B cell (primary cell): ENCODE measurements at regions not wholly inside any gene's neighbourhood (a gene's known extent, or its start where the extent isn't known, plus 50 kb on each side); places are given as distances from the start of the nearest gene placed in this dataset.

Experiments
- ATAC-seq: fragments of 200-7000 bp; cut with Tn5 transposase; one replicate; pipeline ENCODE4 v1.10.0; 2021; ENCODE audit warnings: low read depth, mild to moderate bottlenecking, moderate number of reproducible peaks, moderate library complexity
- CTCF ChIA-PET: fragments of 350-600 bp; sonication (Branson Sonifier 250); formaldehyde crosslinking; loops from one replicate; lab custom pipeline; 2021; ENCODE audit warnings: antibody characterized with exemption, inconsistent platforms; lab: Charles Lee
- POLR2A ChIA-PET: fragments of 350-600 bp; sonication (Branson Sonifier 250); formaldehyde crosslinking; loops from one replicate; lab custom pipeline; 2021; ENCODE audit warnings: antibody characterized with exemption; lab: Charles Lee
- DNase-seq: peaks from one replicate; pipeline ENCODE4 v3.0.0; 2013
- H2AFZ ChIP-seq: 2 replicates; pipeline ENCODE4 v1.6.1; 2012; ENCODE audit warnings: mild to moderate bottlenecking, low read depth, low read length; ENCODE audit not compliant: insufficient read depth, poor library complexity, severe bottlenecking
- H3K27ac ChIP-seq, 2 donors: 1 replicate in 1 of 2; 2 replicates in 1 of 2; pipeline ENCODE4 v1.5.1; 2012 to 2013; ENCODE audit warnings: low read length in 2 of 2, mild to moderate bottlenecking in 2 of 2, moderate library complexity in 1 of 2
- H3K27me3 ChIP-seq, 4 experiments: fragments of 200-600 bp in 1 of 4; sonication (generic) in 1 of 4; replicated peaks in 1 of 4; 1 replicate in 2 of 4; 2 replicates in 2 of 4; pipeline versions ENCODE4 v1.6.1 to v1.7.0; 2013 to 2016; ENCODE audit warnings: low read length in 3 of 4, mild to moderate bottlenecking in 2 of 4, mixed read lengths in 1 of 4, moderate library complexity in 1 of 4; ENCODE audit not compliant: insufficient read depth in 4 of 4, control insufficient read depth in 3 of 4; ENCODE audit errors: control extremely low read depth in 1 of 4
- H3K36me3 ChIP-seq, 2 experiments: replicated peaks in 1 of 2; 1 replicate in 1 of 2; 2 replicates in 1 of 2; pipeline versions ENCODE4 v1.6.1 to v1.7.1; 2013; ENCODE audit warnings: low read length in 1 of 2; ENCODE audit not compliant: insufficient read depth in 2 of 2, control insufficient read depth in 1 of 2; ENCODE audit errors: control extremely low read depth in 1 of 2, extremely low read depth in 1 of 2
- H3K4me1 ChIP-seq, 2 donors: fragments of 200-600 bp in 1 of 2; sonication (generic) in 1 of 2; 1 replicate in 1 of 2; 2 replicates in 1 of 2; pipeline versions ENCODE4 v1.5.1 to v1.6.1; 2013 to 2017; ENCODE audit warnings: low read length in 2 of 2; ENCODE audit not compliant: control insufficient read depth in 2 of 2, insufficient read depth in 2 of 2
- H3K4me2 ChIP-seq: replicated peaks from 2 replicates; pipeline ENCODE3; 2012; ENCODE audit warnings: mild to moderate bottlenecking, low read depth, low read length; ENCODE audit not compliant: poor library complexity, severe bottlenecking
- H3K4me3 ChIP-seq, 5 experiments: fragments of 200-600 bp in 1 of 5; sonication (generic) in 1 of 5; 1 replicate in 3 of 5; 2 replicates in 2 of 5; pipeline versions ENCODE4 v1.5.1 to v1.7.0; 2011 to 2016; ENCODE audit warnings: low read length in 4 of 5, mild to moderate bottlenecking in 4 of 5, low read depth in 2 of 5, control low read depth in 1 of 5, moderate library complexity in 1 of 5; ENCODE audit not compliant: insufficient read depth in 1 of 5; ENCODE audit errors: control extremely low read depth in 1 of 5, extremely low read depth in 1 of 5
- H3K79me2 ChIP-seq: fragments of 200-600 bp; sonication (generic); one replicate; pipeline ENCODE4 v1.6.0; 2016; ENCODE audit warnings: low read length; ENCODE audit not compliant: control insufficient read depth, insufficient read depth
- H3K9ac ChIP-seq: fragments of 200-600 bp; sonication (generic); 2 replicates; pipeline ENCODE4 v1.6.1; 2017; ENCODE audit warnings: mild to moderate bottlenecking, low read length, moderate library complexity
- H3K9me3 ChIP-seq, 3 donors: one replicate each; pipeline versions ENCODE4 v1.6.1 to v1.7.1; 2013; ENCODE audit warnings: low read length in 2 of 3; ENCODE audit not compliant: control insufficient read depth in 2 of 3, insufficient read depth in 1 of 3; ENCODE audit errors: control extremely low read depth in 1 of 3
- H4K20me1 ChIP-seq: 2 replicates; pipeline ENCODE4 v1.6.0; 2012; ENCODE audit warnings: mild to moderate bottlenecking, low read length; ENCODE audit not compliant: insufficient read depth, control insufficient read depth, poor library complexity, severe bottlenecking
- H3K27ac Mint-ChIP-seq: one replicate; pipeline ENCODE4 v1.8.0; 2021; ENCODE audit warnings: mixed read lengths
- H3K27me3 Mint-ChIP-seq: one replicate; pipeline ENCODE4 v1.8.0; 2021; ENCODE audit warnings: mixed read lengths
- H3K4me1 Mint-ChIP-seq: one replicate; pipeline ENCODE4 v1.8.0; 2021; ENCODE audit warnings: mixed read lengths
- H3K4me3 Mint-ChIP-seq: one replicate; pipeline ENCODE4 v1.8.0; 2021; ENCODE audit warnings: mixed read lengths
- H3K9me3 Mint-ChIP-seq: one replicate; pipeline ENCODE4 v1.8.0; 2022; ENCODE audit warnings: mixed read lengths; ENCODE audit not compliant: insufficient read depth
- CTCF ChIP-seq: fragments of 200-600 bp; IDR thresholded peaks from one replicate; pipeline ENCODE4 v1.8.0; 2022; ENCODE audit warnings: antibody characterized with exemption, mild to moderate bottlenecking
- EZH2 ChIP-seq: IDR thresholded peaks from 2 replicates; pipeline ENCODE4 v1.6.1; 2012; ENCODE audit warnings: borderline replicate concordance, low read depth, mild to moderate bottlenecking, moderate library complexity, low read length; ENCODE audit not compliant: insufficient read depth, poor library complexity, severe bottlenecking
- WGBS: methylation state at CpG from one replicate; pipeline ENCODE4 v1.1.5; 2013; ENCODE audit warnings: missing lambda C conversion rate; ENCODE audit not compliant: insufficient coverage; 5-methylcytosine and 5-hydroxymethylcytosine counted together
- intact Hi-C: fragments of 100-400 bp; cut with micrococcal nuclease; formaldehyde crosslinking; loops from one replicate; pipeline ENCODE4 v1.10.0; 2022

- no peak overlapping the region for H2AFZ ChIP-seq
- no peaks in the 10 kb centered on the region for H3K36me3 ChIP-seq
- H3K27me3 Mint-ChIP-seq = no peaks in the 10 kb centered on the region
- no peak overlapping the region for H3K4me3 ChIP-seq
- H3K9me3 ChIP-seq = no peaks in the 10 kb centered on the region
- ChIA-PET POLR2A (no interaction called here), CTCF (no interaction called here)
- DNase-seq (no peak), ATAC-seq (no peak)
- no peaks in the 10 kb centered on the region for H3K27me3 ChIP-seq
- H3K27ac ChIP-seq = no peak overlapping the region
- no peaks in the 10 kb centered on the region for H3K9me3 Mint-ChIP-seq
- H3K79me2 ChIP-seq = no peaks in the 10 kb centered on the region
- intact Hi-C loops = no loop called here
- no peak overlapping the region for H3K4me3 Mint-ChIP-seq
- no peaks in the 10 kb centered on the region for H3K4me1 ChIP-seq
- no peaks in the 10 kb centered on the region for H3K4me1 Mint-ChIP-seq
- H3K9ac ChIP-seq = no peak overlapping the region
- no peak overlapping the region for H3K4me2 ChIP-seq
- H4K20me1 ChIP-seq = no peaks in the 10 kb centered on the region
- H3K27ac Mint-ChIP-seq = no peak overlapping the region
- TF ChIP-seq CTCF = no peak
- no peak for TF ChIP-seq EZH2
Observed at GRCh38 chr3:176426371-176426770, 770.9 kb downstream of the TBL1XR1 start.

GRCh38 chr3:176416870-176417269 is 780.4 kb downstream of the TBL1XR1 start:
- Mint-ChIP-seq H3K4me1 (no peaks in the 10 kb centered on the region), H3K27ac (no peak overlapping the region), H3K27me3 (no peaks in the 10 kb centered on the region), H3K9me3 (no peaks in the 10 kb centered on the region), H3K4me3 (no peak overlapping the region)
- Histone ChIP-seq H3K4me2 (no peak overlapping the region), H3K4me3 (no peak overlapping the region), H3K36me3 (no peaks in the 10 kb centered on the region), H3K27me3 (no peaks in the 10 kb centered on the region), H3K79me2 (no peaks in the 10 kb centered on the region), H2AFZ (no peak overlapping the region), H3K4me1 (no peaks in the 10 kb centered on the region), H3K9me3 (no peaks in the 10 kb centered on the region), H3K27ac (no peak overlapping the region), H3K9ac (no peak overlapping the region), H4K20me1 (no peaks in the 10 kb centered on the region)
- no peak for TF ChIP-seq EZH2
- TF ChIP-seq CTCF = no peak
- CTCF ChIA-PET = no interaction called here
- DNase-seq (no peak), ATAC-seq (no peak)
- intact Hi-C loops = no loop called here
- 78% methylated on average over 3 of the region's 3 CpGs for WGBS
- POLR2A ChIA-PET = no interaction called here
